ENCODE measurements at regions not wholly inside any gene's neighbourhood (a gene's known extent, or its start where the extent isn't known, plus 50 kb on each side); places are given as distances from the start of the nearest gene placed in this dataset.

- Histone ChIP-seq H3K4me1 (ENCODE audit: control insufficient read depth, extremely low read depth, insufficient read depth, low read length) (no peaks in the 10 kb centered on the region), H3K9ac (ENCODE audit: control insufficient read depth, extremely low read depth, insufficient read depth, low read length) (no peak overlapping the region), H3K4me3 (ENCODE audit: control insufficient read depth in 2 of 3, extremely low read depth in 1 of 3, insufficient read depth in 2 of 3, low read depth in 1 of 3, low read length in 3 of 3) (no peak overlapping the region), H3K4me2 (ENCODE audit: control insufficient read depth, extremely low read depth, insufficient read depth, low read depth, low read length) (no peak overlapping the region), H3K27ac (ENCODE audit: control insufficient read depth, insufficient read depth, low read length) (no peak overlapping the region), H3K9me3 (ENCODE audit: control insufficient read depth, low read depth, low read length) (peaks cover 7% of the 10 kb centered on the region), H4K20me1 (ENCODE audit: control insufficient read depth, extremely low read depth, insufficient read depth, low read length) (no peaks in the 10 kb centered on the region), H2AFZ (ENCODE audit: control insufficient read depth, low read length) (no peak overlapping the region), H3K27me3 (ENCODE audit: control insufficient read depth, extremely low read depth, insufficient read depth, low read length) (no peaks in the 10 kb centered on the region), H3K9me1 (ENCODE audit: control insufficient read depth, extremely low read depth, insufficient read depth, low read length) (no peaks in the 10 kb centered on the region), H3K36me3 (ENCODE audit: control insufficient read depth in 2 of 2, extremely low read depth in 1 of 2, insufficient read depth in 2 of 2, low read length in 2 of 2) (no peaks in the 10 kb centered on the region), H3K79me2 (ENCODE audit: control insufficient read depth, insufficient read depth, low read length) (no peaks in the 10 kb centered on the region)
- FAIRE-seq (no peak), DNase-seq (ENCODE audit: low read depth, low spot score) (no peak)
- no peak for TF ChIP-seq EZH2 (IDR thresholded peaks at IDR 0.05; ENCODE audit: low read length)
- TF ChIP-seq CTCF (optimal IDR thresholded peaks at IDR 0.05 in 1 of 3, IDR thresholded peaks at IDR 0.05 in 1 of 3, conservative IDR thresholded peaks at IDR 0.05 in 1 of 3; ENCODE audit: extremely low read depth in 1 of 3, insufficient read depth in 2 of 3, low read length in 3 of 3) = no peak
- dilution Hi-C loops (cut with MboI; ENCODE audit: extremely low pct_ligation_motif_present, low sequenced_read_pairs) = no loop called here
Observed at GRCh38 chr1:29557701-29558600, 321.6 kb downstream of the PTPRU start.

GRCh38 chr1:29557066-29557465 is 320.7 kb downstream of the PTPRU start:
- Histone ChIP-seq H3K27ac (ENCODE audit: control insufficient read depth, insufficient read depth, low read length) (no peak overlapping the region), H3K9me1 (ENCODE audit: control insufficient read depth, extremely low read depth, insufficient read depth, low read length) (no peaks in the 10 kb centered on the region), H3K27me3 (ENCODE audit: control insufficient read depth, extremely low read depth, insufficient read depth, low read length) (no peaks in the 10 kb centered on the region), H3K9me3 (ENCODE audit: control insufficient read depth, low read depth, low read length) (no peaks in the 10 kb centered on the region), H2AFZ (ENCODE audit: control insufficient read depth, low read length) (no peak overlapping the region), H4K20me1 (ENCODE audit: control insufficient read depth, extremely low read depth, insufficient read depth, low read length) (no peaks in the 10 kb centered on the region), H3K79me2 (ENCODE audit: control insufficient read depth, insufficient read depth, low read length) (no peaks in the 10 kb centered on the region), H3K36me3 (ENCODE audit: control insufficient read depth in 2 of 2, extremely low read depth in 1 of 2, insufficient read depth in 2 of 2, low read length in 2 of 2) (no peaks in the 10 kb centered on the region), H3K4me3 (ENCODE audit: control insufficient read depth in 2 of 3, extremely low read depth in 1 of 3, insufficient read depth in 2 of 3, low read depth in 1 of 3, low read length in 3 of 3) (no peak overlapping the region), H3K4me1 (ENCODE audit: control insufficient read depth, extremely low read depth, insufficient read depth, low read length) (no peaks in the 10 kb centered on the region), H3K4me2 (ENCODE audit: control insufficient read depth, extremely low read depth, insufficient read depth, low read depth, low read length) (no peak overlapping the region), H3K9ac (ENCODE audit: control insufficient read depth, extremely low read depth, insufficient read depth, low read length) (no peak overlapping the region)
- dilution Hi-C loops (cut with MboI; ENCODE audit: extremely low pct_ligation_motif_present, low sequenced_read_pairs) = no loop called here
- DNase-seq (ENCODE audit: low read depth, low spot score) = no peak
- no peak for FAIRE-seq
- TF ChIP-seq EZH2 (IDR thresholded peaks at IDR 0.05; ENCODE audit: low read length) (no peak), CTCF (optimal IDR thresholded peaks at IDR 0.05 in 1 of 3, IDR thresholded peaks at IDR 0.05 in 1 of 3, conservative IDR thresholded peaks at IDR 0.05 in 1 of 3; ENCODE audit: extremely low read depth in 1 of 3, insufficient read depth in 2 of 3, low read length in 3 of 3) (no peak)

Measured in keratinocyte (primary cell).